Hematopoietic multipotent progenitor cell treated with erythropoietin and hydrocortisone succinate and interleukin-3 and kit ligand, for 8 days (in vitro differentiated cells): ENCODE measurements at regions not wholly inside any gene's neighbourhood (a gene's known extent, or its start where the extent isn't known, plus 50 kb on each side); places are given as distances from the start of the nearest gene placed in this dataset.
"Not testable (repeated sequence)": the region's sequence is repeated elsewhere in the genome, so short reads cannot be mapped to it uniquely, and the experiment has no call there.

Source experiments
- DNase-seq: peaks from one replicate; pipeline ENCODE4 v3.0.0-alpha.2; 2015

GRCh38 chr19:7400815-7401214 is 52.1 kb downstream of the ARHGEF18 start:
- DNase-seq: no peak

GRCh38 chr19:7401694-7402093 is 53.0 kb downstream of the ARHGEF18 start:
- DNase-seq: no peak

- DNase-seq: not testable (repeated sequence)
Measured at GRCh38 chr19:7405482-7405881, 56.7 kb downstream of the ARHGEF18 start.

GRCh38 chr19:7408251-7408650 is 59.5 kb downstream of the ARHGEF18 start:
- DNase-seq: peak; percentile 15

GRCh38 chr19:7410946-7411345 is 62.2 kb downstream of the ARHGEF18 start:
- no peak for DNase-seq

- DNase-seq: no peak
Measured at GRCh38 chr19:7413629-7414028, 64.9 kb downstream of the ARHGEF18 start.

GRCh38 chr19:7415163-7415856 is 66.6 kb downstream of the ARHGEF18 start:
- DNase-seq: no peak

GRCh38 chr19:7415857-7416371 is 67.2 kb downstream of the ARHGEF18 start:
- no peak for DNase-seq

- DNase-seq: no peak
Measured at GRCh38 chr19:7417671-7418324, 69.1 kb downstream of the ARHGEF18 start.

GRCh38 chr19:7418596-7418995 is 69.9 kb downstream of the ARHGEF18 start:
- no peak for DNase-seq

- no peak for DNase-seq
Measured at GRCh38 chr19:7419153-7419552, 69.7 kb downstream of the PEX11G start.

GRCh38 chr19:7419777-7420439 is 68.9 kb downstream of the PEX11G start:
- DNase-seq: no peak

- DNase-seq: peak; percentile 9
Measured at GRCh38 chr19:7421941-7422744, 66.7 kb downstream of the PEX11G start.
